ENCODE measurements at regions not wholly inside any gene's neighbourhood (a gene's known extent, or its start where the extent isn't known, plus 50 kb on each side); places are given as distances from the start of the nearest gene placed in this dataset.

- TF ChIP-seq POLR2A (IDR thresholded peaks at IDR 0.05; ENCODE audit: low read depth, low read length) (no peak), POLR2AphosphoS5 (IDR thresholded peaks at IDR 0.05; ENCODE audit: low read depth, low read length) (no peak), TAF1 (IDR thresholded peaks at IDR 0.05; ENCODE audit: low read depth, low read length) (no peak), PAX5 (IDR thresholded peaks at IDR 0.05; ENCODE audit: insufficient read depth, low read length, severe bottlenecking) (no peak)
These were observed 618.0 kb downstream of the BRD1 start for GRCh38 chr22:49209452-49210195.

Data from GM12891 (cell line).